ENCODE measurements at regions not wholly inside any gene's neighbourhood (a gene's known extent, or its start where the extent isn't known, plus 50 kb on each side); places are given as distances from the start of the nearest gene placed in this dataset.

GRCh38 chr15:77727635-77728304 is 95.1 kb upstream of the LINGO1 start:
- H3K4me3 ChIP-seq (ENCODE audit: low read length): no peak overlapping the region
- no peaks in the 10 kb centered on the region for H3F3A ChIP-seq (ENCODE audit: insufficient read depth, low read length, poor library complexity, severe bottlenecking)
- H3K9me3 ChIP-seq (ENCODE audit: low read length): no peaks in the 10 kb centered on the region
- no peak overlapping the region for H3K27ac ChIP-seq (ENCODE audit: low read length)
- H4K20me1 ChIP-seq (ENCODE audit: insufficient read depth): no peaks in the 10 kb centered on the region
- H3K9ac ChIP-seq (ENCODE audit: low read length): no peak overlapping the region
- H3K79me2 ChIP-seq (replicated peaks; ENCODE audit: insufficient read depth, low read length): no peaks in the 10 kb centered on the region
- H3K4me2 ChIP-seq (ENCODE audit: low read length): no peak overlapping the region
- TF ChIP-seq EZH2 (IDR thresholded peaks at IDR 0.05; ENCODE audit: borderline replicate concordance, insufficient read depth, low read length, poor library complexity, severe bottlenecking) (no peak), REST (IDR thresholded peaks at IDR 0.05; ENCODE audit: borderline replicate concordance) (no peak), EP300 (conservative IDR thresholded peaks at IDR 0.05; ENCODE audit: poor library complexity, severe bottlenecking) (no peak), MXI1 (conservative IDR thresholded peaks at IDR 0.05; ENCODE audit: poor library complexity, severe bottlenecking) (no peak), RAD21 (conservative IDR thresholded peaks at IDR 0.05) (no peak), CTCF (IDR thresholded peaks at IDR 0.05; ENCODE audit: poor library complexity, severe bottlenecking) (no peak), TAF1 (IDR thresholded peaks at IDR 0.05; ENCODE audit: low read depth) (no peak), SMC3 (conservative IDR thresholded peaks at IDR 0.05; ENCODE audit: poor library complexity) (no peak), POLR2AphosphoS5 (IDR thresholded peaks at IDR 0.05) (no peak)
- no peaks in the 10 kb centered on the region for H3K36me3 ChIP-seq (ENCODE audit: insufficient read depth, low read length)
- no peaks in the 10 kb centered on the region for H3K9me2 ChIP-seq (ENCODE audit: insufficient read depth, low read length)
- H3K27me3 ChIP-seq (ENCODE audit: insufficient read depth, low read depth, low read length): no peaks in the 10 kb centered on the region
- no peak overlapping the region for H2AFZ ChIP-seq (ENCODE audit: low read depth, low read length)

- H4K20me1 ChIP-seq (ENCODE audit: insufficient read depth): no peaks in the 10 kb centered on the region
- H3K36me3 ChIP-seq (ENCODE audit: insufficient read depth, low read length): no peaks in the 10 kb centered on the region
- H3K9me3 ChIP-seq (ENCODE audit: low read length): no peaks in the 10 kb centered on the region
- TF ChIP-seq TAF1 (IDR thresholded peaks at IDR 0.05; ENCODE audit: low read depth) (no peak), SMC3 (conservative IDR thresholded peaks at IDR 0.05; ENCODE audit: poor library complexity) (no peak), CTCF (IDR thresholded peaks at IDR 0.05; ENCODE audit: poor library complexity, severe bottlenecking) (no peak), RAD21 (conservative IDR thresholded peaks at IDR 0.05) (no peak), REST (IDR thresholded peaks at IDR 0.05; ENCODE audit: borderline replicate concordance) (no peak), MXI1 (conservative IDR thresholded peaks at IDR 0.05; ENCODE audit: poor library complexity, severe bottlenecking) (no peak), EZH2 (IDR thresholded peaks at IDR 0.05; ENCODE audit: borderline replicate concordance, insufficient read depth, low read length, poor library complexity, severe bottlenecking) (no peak), EP300 (conservative IDR thresholded peaks at IDR 0.05; ENCODE audit: poor library complexity, severe bottlenecking) (no peak), POLR2AphosphoS5 (IDR thresholded peaks at IDR 0.05) (no peak)
- H3K4me3 ChIP-seq (ENCODE audit: low read length): no peak overlapping the region
- H3K79me2 ChIP-seq (replicated peaks; ENCODE audit: insufficient read depth, low read length): no peaks in the 10 kb centered on the region
- H3K9me2 ChIP-seq (ENCODE audit: insufficient read depth, low read length): no peaks in the 10 kb centered on the region
- H3F3A ChIP-seq (ENCODE audit: insufficient read depth, low read length, poor library complexity, severe bottlenecking): no peaks in the 10 kb centered on the region
- H3K27me3 ChIP-seq (ENCODE audit: insufficient read depth, low read depth, low read length): no peaks in the 10 kb centered on the region
- H3K27ac ChIP-seq (ENCODE audit: low read length): no peak overlapping the region
- no peak overlapping the region for H3K4me2 ChIP-seq (ENCODE audit: low read length)
- H3K9ac ChIP-seq (ENCODE audit: low read length): no peak overlapping the region
- no peak overlapping the region for H2AFZ ChIP-seq (ENCODE audit: low read depth, low read length)
Measured at GRCh38 chr15:77724715-77725114, 92.0 kb upstream of the LINGO1 start.

Data from neural cell (in vitro differentiated cells).